Hepatocyte (in vitro differentiated cells): ENCODE measurements at regions not wholly inside any gene's neighbourhood (a gene's known extent, or its start where the extent isn't known, plus 50 kb on each side); places are given as distances from the start of the nearest gene placed in this dataset.

ENCODE experiments used
- EZH2 ChIP-seq: fragments of 200-600 bp; sonication (generic); IDR thresholded peaks from 2 replicates; pipeline ENCODE4 v1.6.1; 2016; ENCODE audit warnings: antibody characterized with exemption, mild to moderate bottlenecking, borderline replicate concordance
- EZH2phosphoT487 ChIP-seq: fragments of 200-600 bp; sonication (generic); IDR thresholded peaks from one replicate; pipeline ENCODE4 v1.6.1; 2018; ENCODE audit warnings: antibody characterized with exemption, mild to moderate bottlenecking, low read depth, moderate library complexity; ENCODE audit not compliant: unreplicated experiment, severe bottlenecking
- TF ChIP-seq, protein P1 (sequence below): fragments of 200-600 bp; sonication (generic); IDR thresholded peaks from 2 replicates; pipeline ENCODE4 v1.5.1; 2016; ENCODE audit warnings: antibody characterized with exemption, mild to moderate bottlenecking; ENCODE audit not compliant: poor library complexity

DNA sequence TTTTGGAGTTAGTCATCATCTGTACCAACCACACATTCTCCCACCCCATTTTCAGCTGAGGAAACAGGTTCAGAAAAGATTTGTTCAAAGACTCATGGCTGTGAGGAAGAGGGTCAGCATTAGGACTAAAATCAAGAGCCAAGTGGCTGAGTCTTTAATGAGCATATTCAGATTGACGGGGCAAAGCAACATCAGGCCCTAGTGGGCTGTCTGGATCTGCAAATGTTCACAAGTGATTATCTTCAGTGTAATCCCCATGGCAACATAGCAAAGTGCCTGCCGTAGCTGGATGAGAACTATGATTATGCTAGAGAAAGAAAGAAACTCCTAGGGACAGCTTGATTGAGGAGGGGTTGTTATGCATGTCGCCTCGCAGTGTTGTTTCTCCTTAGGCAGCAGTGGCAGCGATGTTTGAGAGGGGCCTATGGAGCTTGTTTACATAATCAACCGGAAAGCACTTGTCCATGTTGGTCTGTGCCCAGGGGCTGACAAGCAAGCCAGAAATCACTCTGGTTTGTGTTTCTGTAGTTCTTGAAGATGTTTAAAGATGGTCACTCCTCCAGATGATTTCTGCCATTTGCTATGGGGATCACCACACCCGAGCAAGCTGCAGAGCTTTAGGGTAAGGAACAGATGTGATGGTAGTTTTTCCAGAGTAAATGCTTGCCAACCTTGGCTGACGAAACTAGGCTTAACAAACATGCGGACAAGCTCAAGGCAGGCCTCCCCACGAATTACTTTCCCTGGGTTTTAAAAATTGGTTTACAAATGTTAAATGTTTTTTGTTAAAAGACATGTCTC is 124.3 kb upstream of the MLIP start:
- TF ChIP-seq, protein P1, sequence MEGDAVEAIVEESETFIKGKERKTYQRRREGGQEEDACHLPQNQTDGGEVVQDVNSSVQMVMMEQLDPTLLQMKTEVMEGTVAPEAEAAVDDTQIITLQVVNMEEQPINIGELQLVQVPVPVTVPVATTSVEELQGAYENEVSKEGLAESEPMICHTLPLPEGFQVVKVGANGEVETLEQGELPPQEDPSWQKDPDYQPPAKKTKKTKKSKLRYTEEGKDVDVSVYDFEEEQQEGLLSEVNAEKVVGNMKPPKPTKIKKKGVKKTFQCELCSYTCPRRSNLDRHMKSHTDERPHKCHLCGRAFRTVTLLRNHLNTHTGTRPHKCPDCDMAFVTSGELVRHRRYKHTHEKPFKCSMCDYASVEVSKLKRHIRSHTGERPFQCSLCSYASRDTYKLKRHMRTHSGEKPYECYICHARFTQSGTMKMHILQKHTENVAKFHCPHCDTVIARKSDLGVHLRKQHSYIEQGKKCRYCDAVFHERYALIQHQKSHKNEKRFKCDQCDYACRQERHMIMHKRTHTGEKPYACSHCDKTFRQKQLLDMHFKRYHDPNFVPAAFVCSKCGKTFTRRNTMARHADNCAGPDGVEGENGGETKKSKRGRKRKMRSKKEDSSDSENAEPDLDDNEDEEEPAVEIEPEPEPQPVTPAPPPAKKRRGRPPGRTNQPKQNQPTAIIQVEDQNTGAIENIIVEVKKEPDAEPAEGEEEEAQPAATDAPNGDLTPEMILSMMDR, result no peak
- TF ChIP-seq EZH2phosphoT487 (no peak), EZH2 (no peak)
